OCI-LY1 (cell line): ENCODE measurements at regions not wholly inside any gene's neighbourhood (a gene's known extent, or its start where the extent isn't known, plus 50 kb on each side); places are given as distances from the start of the nearest gene placed in this dataset.

Experiments
- H2AFZ ChIP-seq: fragments of 200-600 bp; sonication (generic), shearing (Covaris generic); 2 replicates; pipeline ENCODE4 v1.6.0; 2014; ENCODE audit warnings: antibody characterized with exemption, mild to moderate bottlenecking, low read length
- H3F3A ChIP-seq: fragments of 200-600 bp; sonication (generic), shearing (Covaris generic); 2 replicates; pipeline ENCODE4 v1.6.0; 2014; ENCODE audit warnings: mild to moderate bottlenecking, antibody characterized with exemption, low read length, moderate library complexity; ENCODE audit not compliant: insufficient read depth
- H3K27ac ChIP-seq: fragments of 200-600 bp; sonication (generic); 2 replicates; pipeline ENCODE4 v1.5.1; 2014; ENCODE audit warnings: low read length, mixed run types, mild to moderate bottlenecking, low read depth; ENCODE audit not compliant: poor library complexity, severe bottlenecking
- H3K27me3 ChIP-seq: fragments of 200-600 bp; sonication (generic); 2 replicates; pipeline ENCODE4 v1.6.0; 2014; ENCODE audit warnings: antibody characterized with exemption, mild to moderate bottlenecking, low read length, moderate library complexity; ENCODE audit not compliant: insufficient read depth
- H3K36me3 ChIP-seq: fragments of 200-600 bp; sonication (generic); 2 replicates; pipeline ENCODE4 v1.6.1; 2014; ENCODE audit warnings: mild to moderate bottlenecking, antibody characterized with exemption, low read length, moderate library complexity, mixed read lengths; ENCODE audit not compliant: insufficient read depth
- H3K4me1 ChIP-seq: fragments of 200-600 bp; sonication (generic); 2 replicates; pipeline ENCODE4 v1.5.1; 2014; ENCODE audit warnings: mild to moderate bottlenecking, low read length, moderate library complexity; ENCODE audit not compliant: insufficient read depth, severe bottlenecking
- H3K4me2 ChIP-seq: fragments of 200-600 bp; sonication (generic), shearing (Covaris generic); 2 replicates; pipeline ENCODE4 v1.6.1; 2014; ENCODE audit warnings: low read length
- H3K4me3 ChIP-seq: fragments of 200-600 bp; sonication (generic); 2 replicates; pipeline ENCODE4 v1.5.1; 2014; ENCODE audit warnings: low read length, low read depth, mild to moderate bottlenecking, mixed read lengths; ENCODE audit not compliant: poor library complexity, severe bottlenecking
- H3K79me2 ChIP-seq: fragments of 200-600 bp; shearing (Covaris generic); 2 replicates; pipeline ENCODE4 v1.6.1; 2016; ENCODE audit warnings: mixed run types, low read length, mixed read lengths; ENCODE audit not compliant: insufficient read depth
- H3K9ac ChIP-seq: fragments of 200-600 bp; sonication (generic), shearing (Covaris generic); 2 replicates; pipeline ENCODE4 v1.6.1; 2014; ENCODE audit warnings: mild to moderate bottlenecking, low read length, mixed read lengths
- H3K9me2 ChIP-seq: fragments of 200-600 bp; sonication (generic), shearing (Covaris generic); 2 replicates; pipeline ENCODE4 v1.6.1; 2014; ENCODE audit warnings: low read depth, mild to moderate bottlenecking, low read length, mixed read lengths
- H3K9me3 ChIP-seq: fragments of 200-600 bp; shearing (Covaris generic); 2 replicates; pipeline ENCODE4 v1.6.1; 2014; ENCODE audit warnings: low read length, mixed read lengths
- H4K20me1 ChIP-seq: fragments of 200-600 bp; sonication (generic), shearing (Covaris generic); 2 replicates; pipeline ENCODE4 v1.6.0; 2016; ENCODE audit warnings: mild to moderate bottlenecking, low read length; ENCODE audit not compliant: insufficient read depth
- CTCF ChIP-seq: fragments of 200-600 bp; sonication (generic), shearing (Covaris generic); IDR thresholded peaks from 2 replicates; pipeline ENCODE4 v1.5.1; 2017; ENCODE audit warnings: mild to moderate bottlenecking, antibody characterized with exemption, low read length, moderate library complexity, mixed read lengths
- EZH2 ChIP-seq: fragments of 200-600 bp; sonication (generic), shearing (Covaris generic); IDR thresholded peaks from 2 replicates; pipeline ENCODE4 v1.8.0; 2017; ENCODE audit warnings: borderline replicate concordance, mixed run types, mild to moderate bottlenecking, antibody characterized with exemption, low read length, moderate library complexity, mixed read lengths

DNA sequence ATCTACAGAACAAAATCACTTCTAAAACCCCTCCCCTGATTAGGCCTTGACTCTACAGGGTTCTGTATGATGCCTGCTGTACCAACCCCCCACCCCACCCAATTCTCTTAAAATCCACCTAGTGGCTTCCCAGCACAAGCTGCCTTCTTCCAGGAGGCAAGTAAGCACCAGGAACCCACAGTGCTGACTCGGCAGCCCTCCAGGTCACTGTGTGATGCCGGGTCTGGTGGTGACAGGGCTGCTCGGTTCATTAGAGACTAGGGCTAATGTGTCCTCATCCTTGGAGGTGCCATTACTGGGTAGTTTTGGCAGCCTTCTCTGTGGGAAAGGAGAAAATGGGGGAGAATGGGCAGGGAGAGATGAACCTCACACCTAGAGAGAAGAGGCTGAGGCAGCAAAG, 363.5 kb downstream of the PTPRU start:
- H3F3A ChIP-seq: no peaks in the 10 kb centered on the region
- no peak overlapping the region for H3K27ac ChIP-seq

DNA sequence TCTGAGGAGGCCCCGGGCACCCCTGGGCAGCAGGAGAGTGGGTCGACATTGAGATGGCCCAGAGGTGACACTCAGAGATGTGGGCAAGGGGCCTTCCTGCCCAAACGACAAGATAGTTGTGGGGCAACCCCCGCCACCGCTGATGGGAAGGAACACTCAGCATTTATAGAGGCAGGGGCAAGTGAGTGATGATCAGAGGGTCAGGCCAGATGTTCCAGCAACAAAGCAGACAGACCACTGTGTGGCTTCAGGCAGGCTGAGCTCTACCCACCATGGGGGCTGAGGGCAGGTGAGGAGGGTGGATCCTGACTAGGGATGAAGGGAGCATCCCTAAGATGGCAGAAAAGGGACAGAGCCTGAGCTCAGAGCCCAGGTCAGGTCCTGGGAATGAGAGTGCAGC, 362.7 kb downstream of the PTPRU start:
- Histone ChIP-seq H3K36me3 (no peaks in the 10 kb centered on the region), H3K4me1 (no peaks in the 10 kb centered on the region), H3K9me3 (no peaks in the 10 kb centered on the region), H3K4me2 (no peak overlapping the region), H3F3A (no peaks in the 10 kb centered on the region), H3K9ac (no peak overlapping the region), H3K27ac (no peak overlapping the region), H3K79me2 (no peaks in the 10 kb centered on the region), H2AFZ (no peak overlapping the region), H4K20me1 (no peaks in the 10 kb centered on the region), H3K4me3 (no peak overlapping the region), H3K27me3 (no peaks in the 10 kb centered on the region; the same call in 1 of the 2 replicates), H3K9me2 (no peaks in the 10 kb centered on the region)
- TF ChIP-seq CTCF (no peak), EZH2 (no peak)

More for the DNA sequence above, 363.5 kb downstream of the PTPRU start:
- Histone ChIP-seq H3K36me3 (no peaks in the 10 kb centered on the region), H3K9me2 (no peaks in the 10 kb centered on the region), H3K27me3 (no peaks in the 10 kb centered on the region; the same call in 1 of the 2 replicates), H3K4me3 (no peak overlapping the region), H3K4me2 (no peak overlapping the region), H3K9ac (no peak overlapping the region), H3K4me1 (no peaks in the 10 kb centered on the region), H3K9me3 (no peaks in the 10 kb centered on the region), H4K20me1 (no peaks in the 10 kb centered on the region), H3K79me2 (no peaks in the 10 kb centered on the region), H2AFZ (no peak overlapping the region)
- no peak for TF ChIP-seq CTCF
- TF ChIP-seq EZH2: no peak

DNA sequence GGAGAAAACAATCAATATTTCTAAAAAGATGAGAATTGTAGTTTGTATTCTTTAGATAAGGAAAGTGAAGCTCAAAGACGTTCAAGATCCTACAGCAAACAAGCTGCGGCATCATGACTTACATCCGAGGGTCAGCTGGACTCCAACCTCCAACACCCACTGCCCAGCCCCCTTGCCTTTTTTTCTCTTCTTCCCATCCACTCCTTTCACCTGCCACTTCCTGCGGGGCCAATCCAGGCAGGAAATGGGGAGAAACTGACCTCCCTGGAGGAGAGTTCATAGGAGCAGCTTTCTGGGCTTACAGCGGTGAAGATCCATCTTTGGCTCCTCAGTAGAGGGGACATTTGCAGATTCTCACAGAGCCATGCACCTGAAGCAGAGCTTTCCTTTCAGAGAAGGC, 361.5 kb downstream of the PTPRU start:
- no peak overlapping the region for H3K4me3 ChIP-seq
- no peak overlapping the region for H3K27ac ChIP-seq
- no peaks in the 10 kb centered on the region for H3K9me2 ChIP-seq
- TF ChIP-seq CTCF (no peak), EZH2 (no peak)
- H3K9ac ChIP-seq: no peak overlapping the region
- no peak overlapping the region for H3K4me2 ChIP-seq
- H2AFZ ChIP-seq: no peak overlapping the region
- no peaks in the 10 kb centered on the region for H3K4me1 ChIP-seq
- H3K9me3 ChIP-seq: no peaks in the 10 kb centered on the region
- H4K20me1 ChIP-seq: no peaks in the 10 kb centered on the region
- H3K27me3 ChIP-seq: no peaks in the 10 kb centered on the region; the same call in 1 of the 2 replicates
- H3K36me3 ChIP-seq: no peaks in the 10 kb centered on the region
- H3F3A ChIP-seq: no peaks in the 10 kb centered on the region
- no peaks in the 10 kb centered on the region for H3K79me2 ChIP-seq
